GM23248 (cell line): ENCODE measurements at regions not wholly inside any gene's neighbourhood (a gene's known extent, or its start where the extent isn't known, plus 50 kb on each side); places are given as distances from the start of the nearest gene placed in this dataset.

Source experiments
- EZH2 ChIP-seq: fragments of 200-600 bp; sonication (generic); IDR thresholded peaks from 2 replicates; pipeline ENCODE4 v1.6.1; 2018; ENCODE audit warnings: antibody characterized with exemption, mild to moderate bottlenecking; ENCODE audit not compliant: insufficient read depth, poor library complexity, severe bottlenecking
- EZH2phosphoT487 ChIP-seq: fragments of 200-600 bp; sonication (generic); IDR thresholded peaks from 2 replicates; pipeline ENCODE4 v1.6.1; 2018; ENCODE audit warnings: antibody characterized with exemption, moderate library complexity, mild to moderate bottlenecking, low read depth; ENCODE audit not compliant: insufficient read depth

DNA sequence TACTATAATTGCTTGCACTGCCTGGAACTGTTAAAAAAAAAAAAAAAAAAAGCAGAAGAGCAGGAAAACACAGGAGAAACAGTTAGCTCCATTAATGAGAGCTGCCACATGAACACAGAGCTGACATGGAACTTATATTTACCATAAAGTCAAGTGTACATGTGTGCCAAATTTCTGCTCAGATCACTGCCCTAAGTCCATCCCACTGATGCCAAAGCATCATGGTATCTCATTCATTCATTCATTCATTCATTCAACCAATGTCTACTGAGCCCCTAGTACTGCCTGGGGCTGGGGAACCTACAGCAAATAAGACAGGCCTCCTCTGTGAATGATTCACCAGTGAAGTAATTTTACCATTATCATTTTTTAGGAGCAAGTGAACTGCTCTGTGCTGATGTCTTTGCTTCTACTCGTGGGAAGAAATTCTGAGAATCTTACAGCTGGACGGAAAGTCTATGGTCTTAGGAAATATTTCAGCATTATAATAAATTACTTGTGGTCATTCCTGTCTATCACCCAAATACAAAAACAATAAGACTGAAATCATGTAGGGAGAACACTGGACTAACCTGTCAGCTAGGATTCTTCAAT, 58.8 kb upstream of the ABLIM1 start:
- TF ChIP-seq EZH2 (no peak), EZH2phosphoT487 (no peak)
